Activated CD4-positive, alpha-beta T cell treated with anti-CD3 and anti-CD28 coated beads, Interleukin-2, amount 10 ng/mL, durations not matched to agents 24 days and 14 days (primary cell): ENCODE measurements at regions not wholly inside any gene's neighbourhood (a gene's known extent, or its start where the extent isn't known, plus 50 kb on each side); places are given as distances from the start of the nearest gene placed in this dataset.
A peak's percentile ranks its signal among the peaks of the same experiment; 100 is the strongest.

Source experiments
- DNase-seq: peaks from one replicate; pipeline ENCODE4 v3.0.0; 2022
- H3K27ac Mint-ChIP-seq: one replicate; pipeline ENCODE4 v1.8.0; 2022; ENCODE audit warnings: mild to moderate bottlenecking, mixed read lengths
- H3K27me3 Mint-ChIP-seq: one replicate; pipeline ENCODE4 v1.8.0; 2022; ENCODE audit warnings: mixed read lengths
- H3K36me3 Mint-ChIP-seq: one replicate; pipeline ENCODE4 v1.8.0; 2022; ENCODE audit warnings: low read depth, mild to moderate bottlenecking, mixed read lengths
- H3K4me1 Mint-ChIP-seq: one replicate; pipeline ENCODE4 v1.8.0; 2021; ENCODE audit warnings: mixed read lengths
- H3K4me3 Mint-ChIP-seq: one replicate; pipeline ENCODE4 v1.8.0; 2022; ENCODE audit warnings: mild to moderate bottlenecking, moderate library complexity, mixed read lengths
- H3K9me3 Mint-ChIP-seq: one replicate; pipeline ENCODE4 v1.8.0; 2021; ENCODE audit warnings: mixed read lengths
- intact Hi-C: fragments of 100-400 bp; cut with micrococcal nuclease; formaldehyde crosslinking; loops from one replicate; pipeline ENCODE4 v1.15.1; 2023

DNA sequence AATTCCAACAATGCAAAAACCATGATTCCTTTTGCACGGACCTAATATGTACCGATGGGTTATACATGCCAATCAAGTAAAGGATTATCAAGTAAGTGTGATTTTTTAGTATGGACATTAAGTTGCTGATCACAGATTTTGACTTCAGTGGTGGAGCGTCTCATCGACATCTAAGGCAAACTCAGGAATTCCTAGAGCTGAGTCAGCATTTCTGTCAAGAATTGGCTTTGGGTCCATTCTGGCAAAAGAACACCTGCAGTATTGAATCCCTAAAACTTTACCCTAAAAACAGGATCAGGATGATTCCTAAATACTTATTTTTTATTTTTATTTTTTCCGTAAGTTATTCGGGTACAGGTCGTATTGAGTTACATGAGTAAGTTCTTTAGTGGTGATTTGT lies 83.6 kb downstream of the HPGD start:
- Mint-ChIP-seq H3K4me1 (no peaks in the 10 kb centered on the region), H3K27ac (no peak overlapping the region), H3K4me3 (no peak overlapping the region), H3K9me3 (no peaks in the 10 kb centered on the region), H3K36me3 (no peaks in the 10 kb centered on the region), H3K27me3 (no peaks in the 10 kb centered on the region)
- no peak for DNase-seq
- intact Hi-C loops = no loop called here

DNA sequence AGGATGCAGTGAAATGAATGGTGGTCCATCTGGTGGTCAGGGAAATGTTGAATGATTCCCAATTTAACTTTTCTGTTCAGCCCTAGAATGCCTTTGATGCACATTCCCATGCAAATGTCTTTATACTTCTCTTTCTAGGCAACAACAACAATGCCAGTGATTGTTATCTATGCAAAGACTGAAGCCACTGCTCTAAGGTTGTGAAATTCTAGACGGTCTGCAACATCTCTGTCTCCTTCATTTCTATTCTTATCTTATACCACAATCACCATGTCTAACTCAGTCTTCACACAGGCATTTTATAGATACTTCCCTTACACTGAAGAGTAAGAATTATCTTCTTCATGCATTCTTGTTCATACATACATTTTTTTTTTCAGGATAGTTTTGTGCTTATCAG lies 84.5 kb downstream of the HPGD start:
- intact Hi-C loops = no loop called here
- Mint-ChIP-seq H3K27me3 (no peaks in the 10 kb centered on the region), H3K36me3 (no peaks in the 10 kb centered on the region)

DNA sequence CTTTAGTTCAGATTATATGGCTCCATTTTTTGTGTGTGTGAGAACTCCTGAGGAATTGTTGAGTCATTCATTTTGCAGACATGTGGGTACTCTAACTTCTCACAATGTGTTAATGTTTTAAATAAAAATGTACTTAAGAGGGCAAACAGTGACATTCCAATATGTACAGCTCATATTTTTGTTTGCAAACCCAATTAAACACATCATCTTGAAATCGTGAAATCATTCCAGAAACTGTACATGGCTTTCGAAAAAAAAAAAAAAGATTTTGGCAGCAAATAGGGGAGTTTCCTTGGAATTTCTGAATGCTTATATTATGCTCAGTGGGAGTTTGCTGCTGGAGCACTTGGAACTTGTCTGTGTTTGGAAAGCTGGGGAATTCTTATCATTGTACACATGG lies 85.0 kb downstream of the HPGD start:
- Mint-ChIP-seq H3K9me3 (no peaks in the 10 kb centered on the region), H3K36me3 (no peaks in the 10 kb centered on the region), H3K27ac (no peak overlapping the region), H3K27me3 (no peaks in the 10 kb centered on the region), H3K4me3 (no peak overlapping the region), H3K4me1 (no peaks in the 10 kb centered on the region)
- intact Hi-C loops = no loop called here
- no peak for DNase-seq

More for the DNA sequence above, 84.5 kb downstream of the HPGD start:
- H3K9me3 Mint-ChIP-seq = no peaks in the 10 kb centered on the region
- no peak overlapping the region for H3K4me3 Mint-ChIP-seq
- DNase-seq = no peak
- H3K27ac Mint-ChIP-seq = no peak overlapping the region
- H3K4me1 Mint-ChIP-seq = no peaks in the 10 kb centered on the region

DNA sequence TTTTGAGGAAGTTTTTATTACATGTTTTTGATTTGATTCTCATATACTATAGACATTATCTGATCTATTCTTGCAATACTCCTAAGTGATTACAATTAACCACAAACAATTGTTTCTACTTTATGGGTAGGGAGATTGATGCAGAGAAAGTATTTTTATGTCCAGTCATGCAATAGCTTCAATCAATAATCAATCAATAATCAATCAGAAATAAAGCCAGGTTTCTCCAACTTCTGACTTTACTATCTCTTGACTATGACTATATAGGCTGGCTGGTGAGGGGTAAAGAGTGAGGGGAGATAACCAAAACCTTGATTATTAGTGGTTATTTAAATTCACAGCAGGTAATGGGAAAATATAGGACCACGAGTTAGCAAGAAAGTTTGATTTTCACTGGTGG lies 85.9 kb downstream of the HPGD start:
- Mint-ChIP-seq H3K9me3 (no peaks in the 10 kb centered on the region), H3K36me3 (no peaks in the 10 kb centered on the region), H3K27ac (no peak overlapping the region), H3K4me3 (no peak overlapping the region), H3K4me1 (no peaks in the 10 kb centered on the region), H3K27me3 (no peaks in the 10 kb centered on the region)
- intact Hi-C loops = no loop called here
- no peak for DNase-seq

DNA sequence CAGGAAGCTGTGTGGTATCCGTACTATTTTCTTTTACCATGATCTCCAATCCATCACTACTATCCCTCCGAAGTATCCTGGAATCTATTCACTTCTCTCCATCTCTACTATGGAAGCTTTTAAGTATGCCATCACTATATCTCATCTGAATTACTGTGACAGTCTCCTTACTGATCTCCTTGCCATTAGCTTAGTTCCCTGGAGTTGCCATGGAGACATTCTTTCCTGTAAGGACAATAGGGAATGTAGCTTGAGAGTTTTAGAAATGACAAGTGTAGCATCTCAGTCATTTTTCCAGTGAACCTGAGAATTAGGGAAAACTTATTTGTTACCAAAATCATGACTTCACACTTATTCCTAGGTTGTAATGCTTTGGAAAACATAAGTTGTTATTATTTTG lies 86.3 kb downstream of the HPGD start:
- H3K27me3 Mint-ChIP-seq = no peaks in the 10 kb centered on the region
- H3K4me1 Mint-ChIP-seq = no peaks in the 10 kb centered on the region
- no peak for DNase-seq
- H3K9me3 Mint-ChIP-seq = no peaks in the 10 kb centered on the region
- H3K36me3 Mint-ChIP-seq = no peaks in the 10 kb centered on the region
- H3K27ac Mint-ChIP-seq = no peak overlapping the region
- intact Hi-C loops = no loop called here
- no peak overlapping the region for H3K4me3 Mint-ChIP-seq

DNA sequence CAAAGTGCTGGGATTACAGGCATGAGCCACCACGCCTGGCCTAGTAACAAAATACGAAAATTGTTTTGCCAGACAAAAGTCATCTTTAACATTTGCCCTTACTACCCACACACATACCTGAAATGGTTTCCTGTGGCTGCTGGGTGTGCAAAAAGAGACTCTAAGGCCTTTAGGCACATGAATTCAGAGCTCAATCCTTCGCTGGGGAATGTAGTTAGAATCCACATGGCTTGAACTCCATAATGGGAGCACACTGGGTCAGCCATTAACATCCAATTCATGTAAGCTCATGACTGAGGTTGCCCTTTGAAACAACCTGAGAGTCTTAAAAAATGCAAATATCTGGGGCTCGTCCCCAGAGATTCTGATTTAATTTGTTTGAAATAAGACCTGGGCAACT lies 87.8 kb downstream of the HPGD start:
- no peaks in the 10 kb centered on the region for H3K4me1 Mint-ChIP-seq
- H3K36me3 Mint-ChIP-seq = no peaks in the 10 kb centered on the region

DNA sequence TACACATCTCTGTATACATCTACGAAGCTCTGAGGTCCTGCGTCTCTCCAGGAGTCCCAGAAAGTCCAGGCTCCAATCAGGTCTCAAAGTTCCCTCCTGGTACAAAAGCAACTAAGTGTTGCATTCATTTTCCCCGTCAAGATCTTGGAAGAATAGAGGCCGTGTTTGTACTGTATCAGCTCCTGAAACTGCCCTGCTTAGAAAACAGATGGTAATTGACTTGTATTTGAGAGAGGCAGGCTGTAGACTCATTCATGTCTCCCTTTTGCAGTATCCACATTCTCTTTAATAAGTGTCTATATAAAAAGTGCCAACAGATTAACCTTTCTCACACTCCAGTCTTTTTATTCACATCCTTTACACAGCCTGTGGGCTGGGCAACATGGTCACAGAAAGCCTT lies 91.7 kb downstream of the HPGD start:
- intact Hi-C loops = no loop called here
- no peak overlapping the region for H3K4me3 Mint-ChIP-seq
- no peak overlapping the region for H3K27ac Mint-ChIP-seq
- H3K9me3 Mint-ChIP-seq = no peaks in the 10 kb centered on the region
- DNase-seq = no peak
- no peaks in the 10 kb centered on the region for H3K27me3 Mint-ChIP-seq
- no peaks in the 10 kb centered on the region for H3K36me3 Mint-ChIP-seq
- no peaks in the 10 kb centered on the region for H3K4me1 Mint-ChIP-seq

More for the DNA sequence above, 87.8 kb downstream of the HPGD start:
- Mint-ChIP-seq H3K4me3 (no peak overlapping the region), H3K9me3 (no peaks in the 10 kb centered on the region), H3K27me3 (no peaks in the 10 kb centered on the region), H3K27ac (no peak overlapping the region)
- intact Hi-C loops = no loop called here
- no peak for DNase-seq

DNA sequence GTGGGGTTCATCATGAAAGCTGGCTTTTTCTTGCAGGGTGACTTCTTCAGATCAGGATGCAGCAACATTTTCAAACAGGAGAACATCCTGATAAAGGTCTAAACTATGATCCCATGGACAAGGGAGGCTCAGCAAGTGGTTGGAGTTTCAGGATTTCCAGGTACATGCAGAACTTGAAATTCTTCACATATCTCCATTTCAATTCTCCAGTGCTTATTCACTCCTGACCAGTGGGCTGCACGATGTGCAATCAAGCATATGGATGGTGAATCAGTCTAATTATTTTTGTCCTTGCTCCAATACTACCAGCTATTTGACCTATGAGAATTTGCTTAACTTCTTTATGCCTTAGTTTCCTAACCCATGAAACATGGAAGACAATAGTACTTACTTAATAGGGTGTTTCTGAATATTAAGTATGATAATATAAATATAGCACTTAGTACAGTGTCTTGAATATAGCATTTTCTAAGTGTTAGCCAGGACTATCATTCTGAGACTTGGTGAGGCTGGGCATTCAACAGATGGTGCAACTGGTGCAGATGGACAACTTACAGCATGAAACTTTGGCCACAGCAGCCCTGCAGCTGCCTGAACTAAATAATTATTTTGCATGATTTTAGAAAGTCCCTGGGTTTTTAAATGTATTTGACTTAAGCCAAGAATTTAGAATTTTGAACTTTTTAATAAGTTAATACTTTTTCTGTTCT lies 92.4 kb downstream of the HPGD start:
- Mint-ChIP-seq H3K27me3 (no peaks in the 10 kb centered on the region), H3K9me3 (no peaks in the 10 kb centered on the region), H3K27ac (no peak overlapping the region), H3K4me3 (no peak overlapping the region), H3K4me1 (no peaks in the 10 kb centered on the region), H3K36me3 (no peaks in the 10 kb centered on the region)
- intact Hi-C loops = no loop called here
- DNase-seq = no peak

DNA sequence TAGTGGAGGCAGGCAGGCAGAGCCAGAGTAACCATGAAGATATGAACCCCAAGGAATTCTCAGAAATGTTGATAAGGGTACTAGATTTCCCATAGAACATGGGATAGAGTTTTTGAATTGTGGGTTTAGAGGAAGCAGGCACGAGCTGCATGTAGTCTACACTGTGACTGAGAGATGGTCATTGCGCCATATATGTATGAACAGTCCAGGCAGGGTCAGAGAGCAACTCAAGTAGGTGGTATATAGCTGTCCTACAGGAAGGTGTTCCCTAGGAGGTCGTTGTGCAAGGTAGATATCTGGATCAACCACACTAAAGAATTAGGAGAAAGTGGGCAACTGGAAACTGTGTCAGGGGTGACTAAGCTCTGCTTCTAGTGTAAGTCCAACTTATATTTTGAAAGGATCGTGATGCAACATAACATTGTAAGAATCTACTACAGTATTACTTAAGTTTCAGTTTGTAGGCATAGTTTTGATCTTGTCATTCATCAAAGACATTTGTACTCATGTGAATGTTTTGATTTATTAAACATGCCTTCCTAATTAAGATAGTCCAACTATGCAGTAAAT lies 94.6 kb downstream of the HPGD start:
- no peak overlapping the region for H3K27ac Mint-ChIP-seq
- peaks cover 5% of the 10 kb centered on the region for H3K4me1 Mint-ChIP-seq
- H3K27me3 Mint-ChIP-seq = no peaks in the 10 kb centered on the region
- H3K36me3 Mint-ChIP-seq = no peaks in the 10 kb centered on the region
- no peak for DNase-seq
- intact Hi-C loops = no loop called here
- H3K9me3 Mint-ChIP-seq = no peaks in the 10 kb centered on the region
- H3K4me3 Mint-ChIP-seq = no peak overlapping the region

DNA sequence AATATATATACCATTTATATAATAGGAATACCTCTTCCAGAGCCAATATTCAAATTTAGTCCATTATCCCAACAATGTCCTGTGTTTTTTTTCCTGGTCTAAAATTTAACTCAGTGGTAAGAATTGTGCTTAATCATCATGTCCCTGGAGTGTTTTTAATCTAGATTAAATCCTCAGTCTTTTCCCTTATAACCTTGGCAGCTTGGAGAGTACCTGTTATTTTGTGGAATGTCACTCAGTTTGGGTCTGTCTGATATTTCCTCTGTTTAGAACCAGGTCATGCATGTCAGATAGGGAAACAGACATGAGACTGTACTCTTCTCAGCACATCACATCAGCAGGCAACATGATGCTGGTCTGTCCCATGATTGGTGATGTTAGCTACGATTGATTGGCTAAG lies 96.6 kb downstream of the HPGD start:
- Mint-ChIP-seq H3K9me3 (no peaks in the 10 kb centered on the region), H3K4me1 (peaks cover 5% of the 10 kb centered on the region), H3K27ac (no peak overlapping the region), H3K27me3 (no peaks in the 10 kb centered on the region), H3K36me3 (no peaks in the 10 kb centered on the region), H3K4me3 (no peak overlapping the region)
- DNase-seq = no peak
- intact Hi-C loops = no loop called here

DNA sequence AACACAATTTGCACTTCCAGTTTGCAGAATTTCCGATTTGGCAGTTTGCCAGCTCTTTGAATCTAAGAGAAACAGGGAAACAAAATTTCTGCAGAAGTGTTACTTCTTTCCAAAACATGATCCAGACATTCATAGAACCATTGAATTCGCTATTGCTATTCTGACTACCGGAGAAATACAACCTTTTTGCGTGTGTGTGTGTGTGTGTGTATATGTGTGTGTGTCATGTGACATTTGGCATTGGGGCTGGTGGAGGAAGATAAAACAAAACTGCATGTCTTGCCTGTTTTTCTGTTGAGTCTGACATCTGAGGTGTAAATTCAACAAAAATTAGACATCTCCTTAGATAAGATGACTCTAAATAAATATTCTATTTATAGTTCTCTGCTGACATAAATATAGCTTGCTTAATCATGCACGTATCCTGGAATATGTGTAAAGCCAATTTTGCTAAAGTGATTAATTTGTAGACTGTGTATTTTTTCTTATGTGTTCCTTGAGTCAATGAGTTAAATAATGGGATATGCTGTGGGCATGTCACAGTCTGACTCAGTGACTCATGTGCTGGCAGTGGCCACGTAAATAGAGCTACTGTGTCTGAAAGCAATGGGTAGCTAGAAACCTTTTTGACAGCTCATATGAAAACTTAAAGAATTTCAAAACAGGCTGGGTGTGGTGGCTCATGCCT lies 98.9 kb downstream of the HPGD start:
- Mint-ChIP-seq H3K4me1 (peaks cover 9% of the 10 kb centered on the region), H3K9me3 (no peaks in the 10 kb centered on the region), H3K4me3 (no peak overlapping the region), H3K27ac (peak overlapping the region; percentile 21), H3K27me3 (peaks cover 1% of the 10 kb centered on the region), H3K36me3 (no peaks in the 10 kb centered on the region)
- intact Hi-C loops = no loop called here
- no peak for DNase-seq

DNA sequence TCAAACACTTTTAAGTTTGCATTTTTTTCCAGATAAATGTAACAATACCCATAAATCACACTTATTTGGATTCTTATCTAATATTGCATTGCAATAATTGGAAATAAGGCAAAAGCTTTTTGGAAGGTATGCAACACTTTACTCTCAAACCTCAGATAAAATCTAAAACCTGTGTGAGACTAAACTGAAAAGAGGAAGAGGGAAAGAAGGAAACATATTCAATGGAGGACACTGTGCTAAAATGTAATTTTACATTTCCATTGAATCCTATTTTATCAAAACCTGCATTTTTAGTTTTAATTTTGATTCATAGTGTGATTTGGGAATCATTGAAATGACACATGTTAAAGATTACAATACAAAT lies 99.4 kb downstream of the HPGD start:
- DNase-seq = no peak
- H3K4me1 Mint-ChIP-seq = peaks cover 9% of the 10 kb centered on the region
- H3K27me3 Mint-ChIP-seq = peaks cover 1% of the 10 kb centered on the region
- no peaks in the 10 kb centered on the region for H3K9me3 Mint-ChIP-seq
- no peaks in the 10 kb centered on the region for H3K36me3 Mint-ChIP-seq
- intact Hi-C loops = no loop called here
- H3K27ac Mint-ChIP-seq = no peak overlapping the region
- H3K4me3 Mint-ChIP-seq = no peak overlapping the region

DNA sequence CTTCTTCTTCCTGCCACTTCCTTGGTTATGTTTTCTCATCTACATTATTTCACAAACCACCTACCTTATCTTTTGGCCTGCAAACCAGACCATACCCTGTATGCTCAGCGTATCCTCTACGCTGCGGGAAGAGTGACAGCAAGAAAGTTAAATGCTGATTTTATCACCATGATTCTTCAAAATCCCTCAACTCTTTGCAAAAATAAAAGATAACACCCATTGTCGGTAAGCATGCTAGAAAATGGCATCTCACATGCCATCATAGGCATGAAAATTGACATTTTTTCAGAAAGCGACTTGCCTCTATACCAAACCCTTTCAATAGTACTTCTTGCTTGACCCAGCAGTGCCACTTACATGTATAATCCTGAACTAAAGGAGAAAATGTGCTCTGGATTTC lies 102.0 kb downstream of the HPGD start:
- Mint-ChIP-seq H3K4me3 (no peak overlapping the region), H3K9me3 (no peaks in the 10 kb centered on the region), H3K27ac (peak overlapping the region; percentile 21), H3K4me1 (peaks cover 9% of the 10 kb centered on the region), H3K36me3 (no peaks in the 10 kb centered on the region), H3K27me3 (peaks cover 3% of the 10 kb centered on the region)
- intact Hi-C loops = no loop called here
- no peak for DNase-seq

DNA sequence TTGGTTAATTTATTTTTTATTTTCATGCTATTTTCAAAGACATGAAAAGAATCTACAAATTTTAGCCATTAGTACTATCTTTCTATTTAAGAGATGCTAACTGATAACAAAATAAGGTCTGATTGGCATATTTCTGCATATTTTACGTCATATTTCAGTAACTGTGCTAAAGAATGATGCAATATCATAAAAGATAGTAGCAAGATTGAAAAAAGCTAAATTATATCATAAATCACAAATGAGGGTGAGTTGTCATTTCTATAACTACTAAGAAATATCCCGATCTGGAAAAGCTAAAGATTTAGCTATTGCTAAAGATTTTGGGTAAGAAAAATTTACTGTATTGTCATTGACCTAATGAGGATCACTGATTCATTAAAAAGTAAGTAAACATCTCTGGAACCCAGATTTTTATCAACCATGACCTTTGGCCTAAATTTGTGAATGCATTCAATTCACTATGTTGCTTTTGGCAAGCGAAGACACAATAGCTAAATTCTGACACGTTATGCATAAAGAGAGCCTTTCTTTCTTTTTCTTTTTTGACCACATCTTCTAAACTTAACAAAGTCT lies 103.6 kb downstream of the HPGD start:
- no peak for DNase-seq
- Mint-ChIP-seq H3K4me3 (no peak overlapping the region), H3K27me3 (peaks cover 3% of the 10 kb centered on the region), H3K4me1 (peaks cover 9% of the 10 kb centered on the region), H3K36me3 (no peaks in the 10 kb centered on the region), H3K9me3 (no peaks in the 10 kb centered on the region), H3K27ac (no peak overlapping the region)
- intact Hi-C loops = no loop called here
